ENCODE measurements at regions not wholly inside any gene's neighbourhood (a gene's known extent, or its start where the extent isn't known, plus 50 kb on each side); places are given as distances from the start of the nearest gene placed in this dataset.

DNA sequence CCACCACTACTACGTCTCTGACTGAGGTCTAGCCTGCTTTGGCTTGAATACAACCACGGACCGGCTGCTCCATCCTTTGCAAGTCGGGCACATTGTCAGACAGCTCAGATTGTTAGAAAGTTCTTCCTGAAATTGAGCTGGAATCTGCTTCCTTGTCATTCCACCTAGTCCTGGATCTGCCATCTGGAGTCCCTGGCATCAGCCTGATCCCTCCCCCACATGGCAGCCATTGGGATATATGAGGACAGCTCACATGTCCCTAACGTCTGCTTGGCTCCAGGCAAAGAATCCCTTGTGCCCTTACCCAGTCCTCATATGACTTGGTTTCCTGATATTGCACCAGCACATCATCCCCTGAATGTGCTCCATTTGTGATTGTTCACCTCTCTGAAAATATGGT is 56.3 kb upstream of the SYT6 start:
- peaks cover 8% of the 10 kb centered on the region for H3K27me3 Mint-ChIP-seq
- no peak overlapping the region for H3K27ac Mint-ChIP-seq
- no peaks in the 10 kb centered on the region for H3K9me3 Mint-ChIP-seq (ENCODE audit: low read depth)
- H3K4me3 Mint-ChIP-seq, result no peak overlapping the region
- H3K36me3 Mint-ChIP-seq, result no peaks in the 10 kb centered on the region
- peaks cover 6% of the 10 kb centered on the region for H3K4me1 Mint-ChIP-seq (ENCODE audit: low read depth)

DNA sequence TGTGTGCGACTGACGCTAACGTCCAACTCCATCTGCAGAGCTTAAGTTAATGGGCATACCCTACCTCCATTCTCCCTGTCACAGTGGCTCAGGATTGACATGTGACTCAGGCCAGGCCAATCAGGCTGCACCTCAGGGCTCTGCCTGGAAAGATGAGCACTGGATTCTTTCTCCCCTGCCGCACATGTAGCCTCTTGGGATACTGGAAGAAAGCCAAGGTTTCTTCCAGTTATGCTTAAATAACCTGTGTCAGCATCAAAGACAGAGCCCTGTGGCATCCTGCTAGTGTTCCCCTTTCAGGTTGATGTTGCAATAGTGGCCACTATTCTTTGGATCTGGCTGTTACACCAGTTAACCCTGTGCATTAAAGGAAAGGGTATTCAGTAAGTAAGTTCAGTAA is 55.0 kb upstream of the SYT6 start:
- no peak overlapping the region for H3K4me3 Mint-ChIP-seq
- H3K9me3 Mint-ChIP-seq (ENCODE audit: low read depth), result no peaks in the 10 kb centered on the region
- peaks cover 11% of the 10 kb centered on the region for H3K27me3 Mint-ChIP-seq
- peaks cover 6% of the 10 kb centered on the region for H3K4me1 Mint-ChIP-seq (ENCODE audit: low read depth)
- no peaks in the 10 kb centered on the region for H3K36me3 Mint-ChIP-seq
- no peak overlapping the region for H3K27ac Mint-ChIP-seq

DNA sequence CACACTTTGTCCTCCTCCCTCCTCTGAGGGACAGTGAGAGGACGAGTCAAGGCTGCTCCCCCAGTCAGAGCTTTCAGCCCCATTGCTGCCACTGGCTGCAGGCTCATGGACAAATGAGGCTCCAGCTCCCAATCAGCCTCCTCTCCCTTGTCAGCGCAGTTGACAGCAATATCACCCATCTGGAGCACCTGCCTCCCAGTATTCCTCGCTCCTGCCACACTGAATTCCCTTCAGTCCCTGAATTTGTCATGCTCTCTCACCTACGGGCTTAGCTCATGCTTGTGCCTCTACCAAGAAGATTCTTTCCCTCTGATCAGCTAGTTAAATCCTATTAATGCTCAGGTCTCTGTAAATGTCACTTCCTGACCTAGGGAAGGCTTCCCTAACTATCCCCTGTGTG is 54.4 kb upstream of the SYT6 start:
- no peak overlapping the region for H3K4me3 Mint-ChIP-seq
- H3K9me3 Mint-ChIP-seq (ENCODE audit: low read depth), result no peaks in the 10 kb centered on the region

DNA sequence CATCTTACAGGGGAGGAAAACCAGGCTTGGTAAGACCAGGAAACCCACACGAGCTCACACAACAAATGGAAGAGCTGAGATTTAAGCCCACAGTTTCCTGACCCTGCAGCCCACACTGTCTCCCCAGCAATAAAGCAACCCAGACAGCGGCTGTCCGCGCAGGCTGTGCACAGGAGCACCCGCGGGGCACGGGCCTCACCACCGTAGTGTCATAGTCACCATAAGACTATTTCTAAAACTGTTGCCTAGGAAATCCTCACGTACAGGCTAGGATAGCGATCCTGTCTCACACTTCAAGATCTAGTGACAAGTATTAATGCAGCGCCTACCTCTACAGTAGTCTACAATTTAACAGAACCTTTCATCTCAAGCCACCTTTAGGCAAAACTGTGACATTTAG is 54.0 kb upstream of the SYT6 start:
- Mint-ChIP-seq H3K36me3 (no peaks in the 10 kb centered on the region), H3K9me3 (ENCODE audit: low read depth) (no peaks in the 10 kb centered on the region), H3K27me3 (peaks cover 11% of the 10 kb centered on the region), H3K4me1 (ENCODE audit: low read depth) (peaks cover 6% of the 10 kb centered on the region), H3K4me3 (no peak overlapping the region), H3K27ac (no peak overlapping the region)

More for the DNA sequence above, 54.4 kb upstream of the SYT6 start:
- Mint-ChIP-seq H3K27ac (no peak overlapping the region), H3K27me3 (peaks cover 11% of the 10 kb centered on the region), H3K4me1 (ENCODE audit: low read depth) (peaks cover 6% of the 10 kb centered on the region), H3K36me3 (no peaks in the 10 kb centered on the region)

DNA sequence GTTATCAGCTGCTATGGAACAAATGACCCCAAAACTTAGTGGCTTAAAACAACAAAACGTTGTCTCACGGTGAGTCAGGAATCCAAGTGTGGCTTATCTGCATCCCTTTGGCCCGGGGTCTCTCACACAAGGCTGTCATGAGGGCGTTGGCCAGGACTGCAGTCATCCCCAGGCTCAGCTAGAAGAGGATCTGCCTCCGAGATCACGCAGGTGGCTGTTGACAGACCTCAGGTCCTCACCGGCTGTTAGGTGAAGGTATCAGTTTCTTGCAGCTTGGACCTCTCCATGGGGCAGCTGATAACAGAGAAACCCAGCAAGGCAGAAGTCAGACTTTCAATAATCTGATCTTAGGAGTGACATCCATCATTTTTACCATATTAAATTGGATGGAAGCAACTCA is 52.7 kb upstream of the SYT6 start:
- H3K27ac Mint-ChIP-seq, result no peak overlapping the region
- H3K36me3 Mint-ChIP-seq, result no peaks in the 10 kb centered on the region
- no peaks in the 10 kb centered on the region for H3K9me3 Mint-ChIP-seq (ENCODE audit: low read depth)
- peaks cover 6% of the 10 kb centered on the region for H3K4me1 Mint-ChIP-seq (ENCODE audit: low read depth)
- peaks cover 11% of the 10 kb centered on the region for H3K27me3 Mint-ChIP-seq
- no peak overlapping the region for H3K4me3 Mint-ChIP-seq

DNA sequence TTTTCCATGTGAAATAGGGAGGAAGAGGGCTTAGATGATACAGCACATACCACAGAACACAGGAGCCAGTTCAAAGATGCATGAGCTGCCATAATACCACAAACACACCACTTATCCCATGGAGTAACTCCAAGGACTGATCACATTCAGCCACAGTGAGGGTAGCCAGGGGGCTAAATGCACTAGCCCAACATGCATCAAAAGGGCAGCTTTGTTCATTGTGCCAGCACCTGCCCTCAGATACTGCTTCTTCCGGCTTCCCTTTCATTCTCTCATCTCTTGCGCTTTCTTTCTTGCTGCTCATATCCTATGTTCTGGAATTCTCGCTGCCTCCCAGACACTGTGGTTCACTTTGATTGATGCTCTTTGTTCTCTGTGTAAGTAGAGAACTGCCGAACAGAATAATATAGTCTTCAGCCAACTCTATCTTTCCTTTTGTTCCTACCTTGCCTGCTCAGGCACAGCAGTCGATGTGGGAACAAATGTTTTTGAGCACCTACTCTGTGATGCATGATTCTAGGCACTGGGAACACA is 50.0 kb upstream of the SYT6 start:
- peaks cover 6% of the 10 kb centered on the region for H3K4me1 Mint-ChIP-seq (ENCODE audit: low read depth)
- H3K9me3 Mint-ChIP-seq (ENCODE audit: low read depth), result no peaks in the 10 kb centered on the region
- H3K36me3 Mint-ChIP-seq, result no peaks in the 10 kb centered on the region
- no peak overlapping the region for H3K4me3 Mint-ChIP-seq
- H3K27ac Mint-ChIP-seq, result no peak overlapping the region
- H3K27me3 Mint-ChIP-seq, result peaks cover 13% of the 10 kb centered on the region

Data from activated naive CD8-positive, alpha-beta T cell (primary cell).